HUES64 (cell line): ENCODE measurements at regions not wholly inside any gene's neighbourhood (a gene's known extent, or its start where the extent isn't known, plus 50 kb on each side); places are given as distances from the start of the nearest gene placed in this dataset.

Experiments
- H3K27ac ChIP-seq: 2 replicates; pipeline ENCODE4 v1.7.0; 2013; ENCODE audit warnings: low read depth, low read length, inconsistent platforms
- H3K27me3 ChIP-seq: 2 replicates; pipeline ENCODE4 v1.6.1; 2013; ENCODE audit warnings: mild to moderate bottlenecking, low read length; ENCODE audit not compliant: insufficient read depth
- H3K36me3 ChIP-seq: 2 replicates; pipeline ENCODE4 v1.6.1; 2013; ENCODE audit warnings: mild to moderate bottlenecking, low read length; ENCODE audit not compliant: insufficient read depth
- H3K4me1 ChIP-seq: 2 replicates; pipeline ENCODE4 v1.6.1; 2013; ENCODE audit warnings: mild to moderate bottlenecking, low read length, moderate library complexity; ENCODE audit not compliant: insufficient read depth
- H3K4me3 ChIP-seq: 2 replicates; pipeline ENCODE4 v1.5.1; 2013; ENCODE audit warnings: mild to moderate bottlenecking, low read length, moderate library complexity
- H3K9ac ChIP-seq: 2 replicates; pipeline ENCODE4 v1.6.1; 2013; ENCODE audit warnings: mild to moderate bottlenecking, low read depth, low read length
- H3K9me3 ChIP-seq: 2 replicates; pipeline ENCODE4 v1.6.1; 2013; ENCODE audit warnings: low read depth, low read length; ENCODE audit not compliant: insufficient read depth
- WGBS: fragments of 150-250, 120-280 bp; methylation state at CpG from one replicate; pipeline ENCODE4 v1.1.7; 2013; ENCODE audit warnings: missing lambda C conversion rate; 5-methylcytosine and 5-hydroxymethylcytosine counted together

DNA sequence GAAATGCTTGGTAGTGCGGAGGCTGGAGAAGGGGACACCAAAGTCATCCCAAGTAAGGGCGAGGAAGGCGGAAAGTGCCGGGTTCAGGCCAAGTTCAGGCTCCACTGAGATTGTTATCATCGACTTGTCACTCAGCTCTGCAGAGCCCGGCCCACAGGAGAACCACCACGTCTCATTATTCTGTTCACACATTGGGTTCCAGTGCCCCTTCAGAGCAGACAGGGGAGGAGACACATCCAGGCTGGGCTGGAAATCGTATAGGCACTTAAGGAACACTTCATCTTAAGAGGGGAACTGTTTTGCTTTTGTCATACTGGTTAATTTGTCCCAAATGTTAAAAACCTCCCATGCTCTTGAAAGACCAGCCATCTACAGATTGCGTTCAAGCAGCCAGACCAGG is 118.3 kb upstream of the ADAMTS18 start:
- Histone ChIP-seq H3K4me3 (no peak overlapping the region), H3K36me3 (no peaks in the 10 kb centered on the region), H3K9me3 (no peaks in the 10 kb centered on the region), H3K27ac (no peak overlapping the region), H3K4me1 (no peaks in the 10 kb centered on the region), H3K27me3 (no peaks in the 10 kb centered on the region), H3K9ac (no peak overlapping the region)
- WGBS: 92% methylated on average over 9 of the region's 9 CpGs

DNA sequence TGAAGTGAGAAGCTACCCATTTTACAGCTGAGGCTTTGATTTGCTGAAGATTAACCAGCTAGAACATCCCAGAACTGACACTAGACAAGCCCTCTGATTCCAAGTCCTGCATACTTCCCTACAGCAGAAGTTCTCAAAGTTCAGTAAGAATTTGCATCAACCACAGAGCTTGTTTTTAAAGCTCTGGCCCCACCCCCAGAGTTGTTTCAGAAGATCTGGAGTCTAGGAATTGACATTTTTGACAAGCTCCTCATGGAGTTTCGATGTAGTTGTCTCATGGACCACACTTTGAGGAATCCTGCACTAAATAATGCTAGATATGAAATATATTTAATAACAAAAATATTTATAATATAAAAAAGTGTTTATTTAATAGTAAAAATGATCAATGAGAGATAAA is 120.3 kb upstream of the ADAMTS18 start:
- H3K9me3 ChIP-seq: no peaks in the 10 kb centered on the region
- H3K4me3 ChIP-seq: no peak overlapping the region
- no peak overlapping the region for H3K27ac ChIP-seq
- WGBS: 78% methylated on average over 1 of the region's 1 CpG
- H3K9ac ChIP-seq: no peak overlapping the region
- H3K27me3 ChIP-seq: no peaks in the 10 kb centered on the region
- H3K4me1 ChIP-seq: no peaks in the 10 kb centered on the region
- no peaks in the 10 kb centered on the region for H3K36me3 ChIP-seq

- H3K27me3 ChIP-seq: no peaks in the 10 kb centered on the region
- H3K9me3 ChIP-seq: no peaks in the 10 kb centered on the region
- H3K36me3 ChIP-seq: no peaks in the 10 kb centered on the region
- H3K4me3 ChIP-seq: no peak overlapping the region
- no peaks in the 10 kb centered on the region for H3K4me1 ChIP-seq
- H3K9ac ChIP-seq: no peak overlapping the region
- 96% methylated on average over 12 of the region's 12 CpGs for WGBS
- no peak overlapping the region for H3K27ac ChIP-seq
Observed at GRCh38 chr16:77555791-77556190, 121.0 kb upstream of the ADAMTS18 start.

- Histone ChIP-seq H3K4me3 (no peak overlapping the region), H3K36me3 (no peaks in the 10 kb centered on the region), H3K27ac (no peak overlapping the region), H3K9me3 (no peaks in the 10 kb centered on the region), H3K9ac (no peak overlapping the region), H3K27me3 (no peaks in the 10 kb centered on the region), H3K4me1 (no peaks in the 10 kb centered on the region)
- WGBS: 72% methylated on average over 10 of the region's 10 CpGs
Observed at GRCh38 chr16:77556201-77556873, 121.5 kb upstream of the ADAMTS18 start.

DNA sequence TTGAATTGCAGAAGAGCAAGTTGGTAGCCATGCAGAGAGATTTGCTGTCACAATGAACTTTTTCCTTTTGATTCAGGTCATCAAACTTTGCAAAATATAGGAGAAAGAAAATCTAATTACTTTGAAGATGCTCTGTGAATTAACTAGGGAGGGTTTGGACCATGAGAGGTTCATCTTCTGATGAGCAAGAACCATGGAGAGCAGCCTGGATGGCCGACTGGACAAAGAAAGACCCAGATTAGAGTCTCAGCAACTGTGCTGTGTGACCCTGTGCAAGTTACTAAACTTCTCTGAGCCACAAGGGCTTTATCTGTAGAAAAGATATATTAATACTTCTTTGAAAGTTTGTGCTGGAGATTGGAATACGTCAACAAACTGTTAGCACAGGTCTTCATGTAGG is 122.6 kb upstream of the ADAMTS18 start:
- Histone ChIP-seq H3K4me3 (no peak overlapping the region), H3K27me3 (no peaks in the 10 kb centered on the region), H3K27ac (no peak overlapping the region), H3K4me1 (no peaks in the 10 kb centered on the region), H3K9me3 (no peaks in the 10 kb centered on the region), H3K9ac (no peak overlapping the region), H3K36me3 (no peaks in the 10 kb centered on the region)
- WGBS: 91% methylated on average over 2 of the region's 2 CpGs

DNA sequence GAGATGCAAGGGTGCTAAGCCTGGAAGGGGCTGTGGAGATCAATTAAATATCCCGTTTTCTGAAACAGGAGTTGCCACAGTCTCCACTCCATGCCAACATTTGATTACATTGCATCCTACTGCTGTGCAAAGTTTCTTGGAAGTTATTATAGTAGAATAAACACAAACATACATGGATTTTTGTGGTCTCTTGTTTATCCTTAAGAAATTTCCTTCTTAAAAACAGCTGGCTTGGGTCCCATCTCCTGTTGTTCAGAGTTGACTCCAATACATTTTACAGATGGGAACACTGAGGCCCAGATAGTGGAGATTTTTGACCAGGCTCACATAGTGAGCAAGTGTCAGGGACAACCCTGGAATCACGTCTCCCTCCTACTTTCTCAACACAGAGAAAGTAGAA is 124.0 kb upstream of the ADAMTS18 start:
- Histone ChIP-seq H3K27me3 (no peaks in the 10 kb centered on the region), H3K4me1 (no peaks in the 10 kb centered on the region), H3K27ac (no peak overlapping the region), H3K4me3 (no peak overlapping the region), H3K36me3 (no peaks in the 10 kb centered on the region), H3K9me3 (no peaks in the 10 kb centered on the region), H3K9ac (no peak overlapping the region)
- WGBS: 88% methylated on average over 1 of the region's 2 CpGs

DNA sequence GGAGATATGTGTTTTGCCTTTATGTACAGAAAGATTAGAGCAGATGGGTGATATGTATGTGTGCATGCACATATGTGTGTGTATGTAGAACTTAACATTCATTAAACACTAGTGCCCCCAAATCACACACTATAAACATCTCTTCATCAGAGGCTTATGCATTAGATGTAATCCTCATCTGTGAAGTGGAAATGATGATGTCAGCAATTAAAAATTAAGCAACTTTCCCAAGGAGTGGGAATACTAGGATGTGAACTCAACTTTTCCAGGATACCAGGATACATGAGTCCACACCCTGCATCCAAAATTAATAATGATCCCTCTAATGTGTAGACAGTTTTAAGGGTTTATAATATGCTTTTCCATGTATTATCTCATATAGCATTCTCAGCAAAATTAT is 127.7 kb upstream of the ADAMTS18 start:
- no peaks in the 10 kb centered on the region for H3K36me3 ChIP-seq
- H3K9ac ChIP-seq: no peak overlapping the region
- no peak overlapping the region for H3K27ac ChIP-seq
- H3K4me3 ChIP-seq: no peak overlapping the region
- H3K27me3 ChIP-seq: no peaks in the 10 kb centered on the region
- no peaks in the 10 kb centered on the region for H3K9me3 ChIP-seq
- no peaks in the 10 kb centered on the region for H3K4me1 ChIP-seq

GRCh38 chr16:77564791-77565390 is 130.1 kb upstream of the ADAMTS18 start:
- Histone ChIP-seq H3K27ac (no peak overlapping the region), H3K27me3 (no peaks in the 10 kb centered on the region), H3K9me3 (no peaks in the 10 kb centered on the region), H3K4me3 (no peak overlapping the region), H3K36me3 (no peaks in the 10 kb centered on the region), H3K4me1 (no peaks in the 10 kb centered on the region), H3K9ac (no peak overlapping the region)
- WGBS: 92% methylated on average over 5 of the region's 5 CpGs

DNA sequence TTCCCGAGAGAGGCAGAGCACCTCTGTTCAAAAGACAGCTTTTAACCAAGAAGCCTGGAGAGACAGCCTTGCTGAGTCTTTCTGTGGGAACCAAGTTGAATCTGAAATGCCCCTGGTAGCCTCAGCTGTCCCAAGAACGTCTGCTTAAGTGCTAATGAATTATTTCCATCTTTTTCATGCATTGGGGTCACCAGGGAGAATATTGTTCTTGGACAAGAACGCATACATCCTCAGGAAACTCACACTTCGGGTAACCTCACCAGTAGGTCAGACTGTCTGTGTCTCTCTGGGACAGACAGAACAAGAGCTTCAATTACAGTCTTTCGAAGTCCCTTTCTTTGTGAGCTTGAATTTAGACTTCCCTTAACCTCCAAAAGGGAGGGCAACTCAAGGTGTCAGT is 134.6 kb upstream of the ADAMTS18 start:
- no peaks in the 10 kb centered on the region for H3K27me3 ChIP-seq
- no peak overlapping the region for H3K27ac ChIP-seq
- no peaks in the 10 kb centered on the region for H3K9me3 ChIP-seq
- H3K36me3 ChIP-seq: no peaks in the 10 kb centered on the region
- 64% methylated on average over 5 of the region's 5 CpGs for WGBS
- H3K4me1 ChIP-seq: no peaks in the 10 kb centered on the region
- no peak overlapping the region for H3K9ac ChIP-seq
- H3K4me3 ChIP-seq: no peak overlapping the region

DNA sequence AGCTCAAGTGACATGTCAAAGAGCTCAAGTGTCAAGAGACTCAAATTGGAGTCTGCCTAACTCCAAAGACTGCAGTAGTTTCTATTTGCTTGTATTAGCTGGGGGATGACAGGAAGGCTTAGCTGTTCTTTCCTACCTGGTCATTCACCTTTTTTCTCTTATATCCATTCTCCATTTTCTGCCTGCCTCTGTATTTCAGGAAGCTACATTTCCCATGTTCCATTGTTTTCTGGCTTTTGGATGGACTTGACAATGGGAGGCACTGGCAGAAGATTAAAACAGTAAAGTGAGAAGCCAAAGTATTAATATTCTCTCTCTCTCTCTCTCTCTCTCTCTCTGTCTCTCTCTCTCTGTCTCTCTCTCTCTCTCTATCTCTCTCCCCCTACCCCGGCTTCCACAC is 135.7 kb upstream of the ADAMTS18 start:
- no peaks in the 10 kb centered on the region for H3K4me1 ChIP-seq
- H3K27me3 ChIP-seq: no peaks in the 10 kb centered on the region
- H3K27ac ChIP-seq: no peak overlapping the region
- no peak overlapping the region for H3K4me3 ChIP-seq
- H3K9ac ChIP-seq: no peak overlapping the region
- 82% methylated on average over 1 of the region's 1 CpG for WGBS
- H3K9me3 ChIP-seq: no peaks in the 10 kb centered on the region
- no peaks in the 10 kb centered on the region for H3K36me3 ChIP-seq

DNA sequence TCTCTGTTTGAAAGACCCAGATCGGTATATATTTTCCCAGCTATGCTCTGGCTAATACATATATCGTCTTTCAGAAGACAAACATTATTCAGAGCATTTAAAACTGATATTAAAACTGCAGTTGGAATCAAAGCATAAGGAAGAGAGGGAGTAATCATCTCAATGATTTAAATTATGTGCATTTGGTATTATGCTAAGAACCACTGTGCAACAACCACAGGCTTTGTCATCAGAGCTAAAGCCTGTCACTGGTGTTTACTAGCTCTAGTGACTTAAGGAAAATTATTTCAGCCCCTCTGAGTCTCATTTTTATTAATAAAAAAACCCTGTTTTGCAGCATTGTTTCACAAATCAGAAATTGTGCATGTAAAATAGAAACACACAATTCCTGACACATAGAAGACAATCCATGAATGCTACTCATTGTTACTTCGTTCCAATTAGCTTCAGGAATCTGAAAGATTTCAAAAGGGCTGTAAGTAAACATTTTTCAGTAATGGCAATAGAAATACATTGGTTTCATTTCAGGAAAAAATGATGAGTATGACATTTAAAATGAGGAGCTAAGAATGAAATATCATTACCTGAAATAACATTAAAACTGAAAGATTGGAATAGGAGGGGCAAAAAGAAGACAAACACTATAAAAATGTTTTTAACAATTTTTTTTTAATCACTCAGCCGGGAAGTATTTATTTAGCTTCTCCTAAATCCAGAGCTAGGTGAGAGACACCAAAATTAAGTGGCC is 136.5 kb upstream of the ADAMTS18 start:
- Histone ChIP-seq H3K27ac (no peak overlapping the region), H3K27me3 (no peaks in the 10 kb centered on the region), H3K4me3 (no peak overlapping the region), H3K4me1 (no peaks in the 10 kb centered on the region), H3K9me3 (no peaks in the 10 kb centered on the region), H3K36me3 (no peaks in the 10 kb centered on the region), H3K9ac (no peak overlapping the region)
- WGBS: 50% methylated on average over 3 of the region's 4 CpGs
